Endothelial cell of umbilical vein (primary cell): ENCODE measurements at regions not wholly inside any gene's neighbourhood (a gene's known extent, or its start where the extent isn't known, plus 50 kb on each side); places are given as distances from the start of the nearest gene placed in this dataset.

Source experiments
- BruUV-seq: library from RNA; stranded (reverse); fragments of 400-500 nt; replicated peaks from 2 replicates; lab custom pipeline; 2021; lab: Mats Ljungman, UMichigan
- CTCF ChIA-PET: fragments of 300-600, 350-600 bp; sonication (Branson Sonifier 250); formaldehyde crosslinking; loops from one replicate; lab custom pipeline; 2021; ENCODE audit warnings: antibody characterized with exemption, inconsistent platforms; lab: Charles Lee
- POLR2A ChIA-PET: fragments of 300-600, 350-600 bp; sonication (Branson Sonifier 250); formaldehyde crosslinking; loops from one replicate; lab custom pipeline; 2021; ENCODE audit warnings: antibody characterized with exemption, inconsistent platforms; lab: Charles Lee
- DNase-seq: peaks from one replicate; pipeline ENCODE4 v3.0.0-alpha.2; 2011; ENCODE audit warnings: low read depth, low spot score
- FAIRE-seq: peaks from 2 replicates; lab custom pipeline; 2011; peaks lifted over from hg19 to GRCh38; lab: Jason Lieb, UNC
- H2AFZ ChIP-seq: 2 replicates; pipeline ENCODE4 v1.6.0; 2012; ENCODE audit warnings: low read depth, low read length, control low read depth, inconsistent platforms
- H3K27ac ChIP-seq: 2 replicates; pipeline ENCODE4 v1.5.1; 2011; ENCODE audit warnings: low read depth, mild to moderate bottlenecking, control low read depth, low read length, moderate library complexity; ENCODE audit not compliant: insufficient read depth
- H3K27me3 ChIP-seq, 2 experiments: 2 replicates each; pipeline versions ENCODE4 v1.6.0 to v1.6.1; 2011; ENCODE audit warnings: low read length in 2 of 2, mixed read lengths in 1 of 2; ENCODE audit not compliant: control insufficient read depth in 2 of 2, insufficient read depth in 2 of 2
- H3K36me3 ChIP-seq, 2 experiments: 2 replicates in 1 of 2; 3 replicates in 1 of 2; pipeline ENCODE4 v1.5.1; 2011; ENCODE audit warnings: low read length in 2 of 2, mild to moderate bottlenecking in 1 of 2, moderate library complexity in 1 of 2; ENCODE audit not compliant: control insufficient read depth in 2 of 2, insufficient read depth in 2 of 2; ENCODE audit errors: extremely low read depth in 1 of 2
- H3K4me1 ChIP-seq: 3 replicates; pipeline ENCODE4 v1.5.1; 2011; ENCODE audit warnings: mild to moderate bottlenecking, low read length; ENCODE audit not compliant: control insufficient read depth, insufficient read depth; ENCODE audit errors: extremely low read depth
- H3K4me2 ChIP-seq: 2 replicates; pipeline ENCODE4 v1.6.1; 2011; ENCODE audit warnings: low read length, control low read depth, mixed read lengths; ENCODE audit not compliant: insufficient read depth
- H3K4me3 ChIP-seq, 3 experiments: fragments of 200-600 bp in 1 of 3; sonication (generic), shearing (Covaris generic) in 1 of 3; replicated peaks in 1 of 3; 2 replicates each; pipeline ENCODE4 v1.5.1; 2011 to 2016; ENCODE audit warnings: control low read depth in 3 of 3, low read length in 3 of 3, mild to moderate bottlenecking in 2 of 3, inconsistent platforms in 1 of 3, low read depth in 1 of 3, moderate library complexity in 1 of 3; ENCODE audit not compliant: insufficient read depth in 1 of 3
- H3K79me2 ChIP-seq: 2 replicates; pipeline ENCODE4 v1.6.0; 2012; ENCODE audit warnings: low read length, inconsistent platforms; ENCODE audit not compliant: control insufficient read depth, insufficient read depth
- H3K9ac ChIP-seq: replicated peaks from 2 replicates; pipeline ENCODE3; 2011; ENCODE audit warnings: low read length, control low read depth; ENCODE audit not compliant: insufficient read depth; ENCODE audit errors: extremely low read depth
- H3K9me1 ChIP-seq: replicated peaks from 3 replicates; pipeline ENCODE4 v1.6.0; 2011; ENCODE audit warnings: mild to moderate bottlenecking, low read length; ENCODE audit not compliant: control insufficient read depth, insufficient read depth; ENCODE audit errors: extremely low read depth
- H3K9me3 ChIP-seq: replicated peaks from 2 replicates; pipeline ENCODE4 v1.5.1; 2012; ENCODE audit warnings: low read length, inconsistent platforms; ENCODE audit not compliant: control insufficient read depth, insufficient read depth
- H4K20me1 ChIP-seq: replicated peaks from 2 replicates; pipeline ENCODE3; 2011; ENCODE audit warnings: mild to moderate bottlenecking, low read length; ENCODE audit not compliant: control insufficient read depth, insufficient read depth; ENCODE audit errors: extremely low read depth
- EZH2 ChIP-seq: IDR thresholded peaks from 2 replicates; pipeline ENCODE4 v1.6.1; 2012; ENCODE audit warnings: borderline replicate concordance, low read depth, mild to moderate bottlenecking, moderate library complexity, low read length, inconsistent platforms; ENCODE audit not compliant: severe bottlenecking
- FOS ChIP-seq: IDR thresholded peaks from 2 replicates; pipeline ENCODE4 v1.6.1; 2011; ENCODE audit warnings: mild to moderate bottlenecking, low read length, moderate library complexity, borderline replicate concordance; ENCODE audit not compliant: insufficient read depth
- GATA2 ChIP-seq: IDR thresholded peaks from 2 replicates; pipeline ENCODE4 v1.7.0; 2011; ENCODE audit warnings: low read depth, mild to moderate bottlenecking, moderate library complexity, mixed read lengths, low read length; ENCODE audit not compliant: insufficient read length, insufficient read depth
- JUN ChIP-seq: IDR thresholded peaks from 2 replicates; pipeline ENCODE4 v1.6.1; 2011; ENCODE audit warnings: borderline replicate concordance, low read depth; ENCODE audit not compliant: insufficient read length, insufficient read depth
- MAX ChIP-seq: IDR thresholded peaks from 2 replicates; pipeline ENCODE4 v1.6.1; 2011; ENCODE audit not compliant: insufficient read depth, insufficient read length
- MYC ChIP-seq: IDR thresholded peaks from one replicate; pipeline ENCODE4 v1.6.1; 2011; ENCODE audit warnings: mild to moderate bottlenecking, low read depth, low read length
- POLR2A ChIP-seq: IDR thresholded peaks from 2 replicates; pipeline ENCODE4 v1.6.1; 2012; ENCODE audit warnings: low read depth, mild to moderate bottlenecking, control low read depth, low read length
- POLR2AphosphoS5 ChIP-seq: IDR thresholded peaks from 2 replicates; pipeline ENCODE4 v1.6.1; 2012; ENCODE audit warnings: low read depth, mild to moderate bottlenecking, control low read depth, low read length, moderate library complexity; ENCODE audit not compliant: insufficient read depth
- dilution Hi-C: fragments of 300-500 bp; cut with MboI; formaldehyde crosslinking; loops from one replicate; pipeline ENCODE4 v1.15.0; 2019; ENCODE audit warnings: low sequenced_read_pairs; ENCODE audit not compliant: extremely low pct_ligation_motif_present
- intact Hi-C: fragments of 100-400 bp; cut with micrococcal nuclease; formaldehyde crosslinking; loops from one replicate; pipeline ENCODE4 v1.10.0; 2022
- TF ChIP-seq, protein P1 (sequence below), 2 donors: IDR thresholded peaks; 1 replicate in 1 of 2; 2 replicates in 1 of 2; pipeline ENCODE4 v1.5.1; 2011; ENCODE audit warnings: low read length in 2 of 2, mild to moderate bottlenecking in 2 of 2, moderate library complexity in 2 of 2, control low read depth in 1 of 2, inconsistent platforms in 1 of 2, low read depth in 1 of 2; ENCODE audit not compliant: insufficient read depth in 1 of 2; ENCODE audit errors: extremely low read depth in 1 of 2

GRCh38 chr1:58244872-58245271, 301.7 kb downstream of the OMA1 start:
- no peaks in the 10 kb centered on the region for H3K9me1 ChIP-seq
- H2AFZ ChIP-seq: no peak overlapping the region
- no peaks in the 10 kb centered on the region for H3K36me3 ChIP-seq
- CTCF ChIA-PET: no interaction called here
- no peaks in the 10 kb centered on the region for H3K4me1 ChIP-seq
- POLR2A ChIA-PET: no interaction called here
- H3K79me2 ChIP-seq: no peaks in the 10 kb centered on the region
- TF ChIP-seq MAX: no peak
- no peak for TF ChIP-seq JUN
- TF ChIP-seq POLR2AphosphoS5: no peak
- TF ChIP-seq FOS: no peak
- no peak for TF ChIP-seq GATA2
- TF ChIP-seq MYC: no peak
- no peak for TF ChIP-seq EZH2
- TF ChIP-seq POLR2A: no peak
- no peak overlapping the region for H3K4me2 ChIP-seq
- FAIRE-seq: no peak
- DNase-seq: no peak
- no peak overlapping the region for H3K4me3 ChIP-seq
- no peak overlapping the region for H3K27ac ChIP-seq
- dilution Hi-C loops: no loop called here
- no peak overlapping the region for H3K9ac ChIP-seq
- H4K20me1 ChIP-seq: no peaks in the 10 kb centered on the region
- intact Hi-C loops: no loop called here
- no TSS peak for BruUV-seq
- no peaks in the 10 kb centered on the region for H3K9me3 ChIP-seq
- H3K27me3 ChIP-seq: peaks cover 12 to 16% of the 10 kb centered on the region in 2 experiments

DNA sequence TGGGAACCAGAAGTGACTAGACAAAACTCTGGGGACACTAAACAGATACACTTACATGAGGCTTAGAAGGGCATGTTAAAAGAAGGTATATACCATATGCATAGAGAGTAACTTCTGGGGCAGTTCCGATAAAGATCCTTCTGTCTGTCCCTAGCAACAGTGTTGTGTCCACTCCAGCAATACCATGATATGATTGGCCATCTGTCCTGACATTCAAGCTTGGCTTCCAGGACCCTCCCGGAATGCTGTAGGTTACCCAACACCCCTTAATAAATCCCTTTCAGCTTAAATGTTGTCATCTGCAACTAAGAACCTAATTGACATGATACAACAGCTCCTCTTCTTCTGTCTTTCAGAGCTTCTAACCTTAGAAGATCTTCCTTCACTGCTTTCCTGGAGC, 307.7 kb downstream of the OMA1 start:
- Histone ChIP-seq H3K9me3 (no peaks in the 10 kb centered on the region), H3K4me1 (no peaks in the 10 kb centered on the region), H3K36me3 (no peaks in the 10 kb centered on the region), H3K79me2 (no peaks in the 10 kb centered on the region), H3K4me2 (no peak overlapping the region), H3K9ac (no peak overlapping the region), H3K27me3 (no peaks in the 10 kb centered on the region), H3K4me3 (no peak overlapping the region), H4K20me1 (no peaks in the 10 kb centered on the region), H3K9me1 (no peaks in the 10 kb centered on the region), H3K27ac (no peak overlapping the region), H2AFZ (no peak overlapping the region)
- TF ChIP-seq FOS (no peak), MAX (no peak), GATA2 (no peak), POLR2AphosphoS5 (no peak), JUN (no peak), POLR2A (no peak), EZH2 (no peak)
- TF ChIP-seq, protein P1, sequence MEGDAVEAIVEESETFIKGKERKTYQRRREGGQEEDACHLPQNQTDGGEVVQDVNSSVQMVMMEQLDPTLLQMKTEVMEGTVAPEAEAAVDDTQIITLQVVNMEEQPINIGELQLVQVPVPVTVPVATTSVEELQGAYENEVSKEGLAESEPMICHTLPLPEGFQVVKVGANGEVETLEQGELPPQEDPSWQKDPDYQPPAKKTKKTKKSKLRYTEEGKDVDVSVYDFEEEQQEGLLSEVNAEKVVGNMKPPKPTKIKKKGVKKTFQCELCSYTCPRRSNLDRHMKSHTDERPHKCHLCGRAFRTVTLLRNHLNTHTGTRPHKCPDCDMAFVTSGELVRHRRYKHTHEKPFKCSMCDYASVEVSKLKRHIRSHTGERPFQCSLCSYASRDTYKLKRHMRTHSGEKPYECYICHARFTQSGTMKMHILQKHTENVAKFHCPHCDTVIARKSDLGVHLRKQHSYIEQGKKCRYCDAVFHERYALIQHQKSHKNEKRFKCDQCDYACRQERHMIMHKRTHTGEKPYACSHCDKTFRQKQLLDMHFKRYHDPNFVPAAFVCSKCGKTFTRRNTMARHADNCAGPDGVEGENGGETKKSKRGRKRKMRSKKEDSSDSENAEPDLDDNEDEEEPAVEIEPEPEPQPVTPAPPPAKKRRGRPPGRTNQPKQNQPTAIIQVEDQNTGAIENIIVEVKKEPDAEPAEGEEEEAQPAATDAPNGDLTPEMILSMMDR (IDR thresholded peaks at IDR 0.05; ENCODE audit: extremely low read depth in 1 of 2, insufficient read depth in 1 of 2, low read depth in 1 of 2, low read length in 2 of 2): no peak
- ChIA-PET CTCF (interaction anchor here (1.0 kb wide), 1 partner anchor 1408 kb away, joined by 3 read pairs; no protein-coding TSS in a partner anchor), POLR2A (no interaction called here)
- no peak for DNase-seq
- dilution Hi-C loops: no loop called here
- FAIRE-seq: no peak
- BruUV-seq: no TSS peak
- intact Hi-C loops: no loop called here
